ENCODE measurements at regions not wholly inside any gene's neighbourhood (a gene's known extent, or its start where the extent isn't known, plus 50 kb on each side); places are given as distances from the start of the nearest gene placed in this dataset.

DNA sequence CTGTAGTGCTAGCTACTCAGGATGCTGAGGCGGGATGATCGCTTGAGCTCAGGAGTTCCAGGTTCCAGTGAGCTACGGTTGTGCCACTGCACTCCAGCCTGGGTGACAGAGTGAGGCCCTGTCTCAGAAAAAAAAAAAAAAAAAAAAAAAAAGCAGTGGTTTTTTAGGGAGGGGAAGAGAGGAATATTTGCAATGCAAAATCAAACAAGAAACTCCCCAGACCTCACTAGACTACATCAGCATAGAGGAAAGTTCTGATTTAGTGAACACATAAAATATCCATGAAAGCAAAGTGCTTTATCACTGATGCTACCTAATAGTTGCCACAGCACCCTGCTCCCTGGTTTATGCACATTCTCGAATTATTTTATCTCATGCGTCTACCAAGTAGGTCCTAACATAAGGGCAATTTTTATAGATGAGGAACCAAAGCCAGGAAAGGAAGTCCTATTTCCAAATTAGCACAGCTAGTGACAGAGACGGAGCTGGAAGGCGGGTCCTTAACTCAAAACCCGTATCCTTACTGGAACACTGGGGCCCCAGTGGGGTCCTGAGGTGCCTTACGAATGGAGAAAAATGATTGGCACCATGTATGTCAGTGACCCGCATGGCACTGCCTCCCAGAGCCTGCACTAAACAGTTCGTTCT, 50.7 kb upstream of the GPR157 start:
- TF ChIP-seq CTCF (IDR thresholded peaks at IDR 0.05; ENCODE audit: low read depth, low read length): no peak
- DNase-seq (ENCODE audit: extremely low read depth, low read depth): no peak

DNA sequence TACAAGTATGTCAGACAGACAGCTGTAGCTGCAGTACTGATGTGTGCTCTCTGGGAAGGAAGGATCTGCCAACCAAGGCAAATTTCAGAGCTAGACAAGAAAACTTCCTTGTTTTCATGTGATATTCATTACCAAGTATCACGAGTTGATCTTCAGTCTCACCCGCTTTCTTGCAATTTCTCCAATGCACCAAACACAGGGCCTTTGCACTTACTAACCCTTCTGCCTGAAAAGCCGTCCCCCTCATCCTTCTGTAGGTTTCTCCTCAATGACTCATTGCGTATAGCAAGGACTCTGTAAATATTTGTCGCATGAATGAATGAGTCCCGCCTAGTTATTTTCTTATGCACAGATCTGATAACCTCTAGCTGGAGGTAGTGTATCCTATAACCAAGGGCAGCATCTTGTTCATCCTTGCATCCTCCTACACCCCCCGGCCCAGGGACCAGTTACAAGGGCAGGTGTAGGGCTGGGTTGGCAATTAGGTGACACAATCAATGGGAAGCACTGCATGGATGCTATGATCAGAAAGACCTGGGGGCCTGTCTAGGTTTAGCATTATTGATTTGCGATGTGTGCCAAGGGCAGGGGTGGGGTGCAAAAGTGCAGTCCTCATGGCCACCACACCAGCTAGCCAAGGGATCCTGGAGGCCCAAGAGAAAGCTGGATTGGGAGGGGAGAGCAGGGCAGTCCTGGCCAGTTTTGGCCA, 51.4 kb upstream of the GPR157 start:
- DNase-seq (ENCODE audit: extremely low read depth, low read depth): no peak
- no peak for TF ChIP-seq CTCF (IDR thresholded peaks at IDR 0.05; ENCODE audit: low read depth, low read length)

- DNase-seq (ENCODE audit: extremely low read depth, low read depth): no peak
- TF ChIP-seq CTCF (IDR thresholded peaks at IDR 0.05; ENCODE audit: low read depth, low read length): peak; percentile 98
Observed at GRCh38 chr1:9181176-9181906, 52.4 kb upstream of the GPR157 start.

DNA sequence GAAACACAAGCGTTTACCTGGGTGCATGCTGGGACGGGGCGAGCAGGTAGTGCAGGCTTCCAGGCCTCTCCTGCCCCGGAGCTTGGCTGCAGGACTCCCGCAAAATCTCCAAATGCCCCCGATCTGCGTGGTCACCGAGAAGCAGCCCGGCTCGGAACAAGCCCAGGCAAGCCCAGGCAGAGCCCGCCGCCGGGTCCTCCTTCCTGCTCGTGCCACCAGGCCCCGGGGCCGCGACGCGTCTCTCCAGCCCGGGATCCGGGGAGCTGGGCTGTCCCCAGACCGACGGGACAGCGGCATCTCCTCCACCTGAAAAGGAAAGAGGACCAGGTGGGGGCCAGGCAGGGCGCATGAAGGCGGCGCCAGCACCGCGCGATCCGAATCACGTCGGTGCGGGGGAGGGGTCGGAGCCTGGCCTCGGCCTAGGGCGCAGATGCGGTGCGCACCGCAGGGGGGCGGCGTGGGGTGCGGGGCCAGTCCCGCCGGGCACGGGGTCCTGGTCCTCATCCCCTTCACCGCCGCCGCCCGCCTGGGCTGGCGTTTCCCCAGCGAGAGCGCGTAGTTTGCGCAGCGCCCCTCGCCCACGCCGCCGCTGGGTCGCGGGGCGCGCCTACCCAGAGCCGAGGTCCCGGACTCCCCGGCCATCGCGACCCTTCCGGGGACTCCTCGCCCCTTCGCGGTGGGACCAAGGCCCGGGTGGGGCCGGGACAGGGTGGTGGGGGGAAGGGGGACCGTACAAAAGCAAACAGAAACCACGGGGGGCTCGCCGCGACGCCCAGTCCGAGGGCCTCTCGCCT, 52.4 kb upstream of the H6PD start:
- TF ChIP-seq CTCF (IDR thresholded peaks at IDR 0.05; ENCODE audit: low read depth, low read length): no peak
- DNase-seq (ENCODE audit: extremely low read depth, low read depth): no peak

- no peak for DNase-seq (ENCODE audit: extremely low read depth, low read depth)
Observed at GRCh38 chr1:9182784-9183257, 51.8 kb upstream of the H6PD start.

DNA sequence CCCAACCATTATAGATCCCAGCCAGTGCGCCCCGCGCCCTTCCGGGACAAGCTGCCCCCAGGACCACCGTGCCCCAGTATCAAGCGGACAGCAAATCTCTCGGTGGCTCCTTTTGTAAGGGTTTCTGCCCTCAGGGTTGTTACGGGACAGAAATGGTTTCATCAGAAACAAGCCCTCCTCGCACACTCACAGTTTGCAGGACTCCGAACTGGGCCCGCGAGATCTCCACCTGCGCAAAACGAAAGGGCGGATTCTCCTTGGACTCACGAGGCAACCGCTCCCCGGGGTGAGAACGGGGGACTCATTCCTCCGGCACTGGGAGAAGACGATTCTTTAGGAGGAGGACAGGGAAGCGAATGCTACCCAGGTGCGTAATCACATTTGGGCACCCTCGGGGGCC, 51.1 kb upstream of the H6PD start:
- TF ChIP-seq CTCF (IDR thresholded peaks at IDR 0.05; ENCODE audit: low read depth, low read length): no peak

More at GRCh38 chr1:9182784-9183257, 51.8 kb upstream of the H6PD start:
- no peak for TF ChIP-seq CTCF (IDR thresholded peaks at IDR 0.05; ENCODE audit: low read depth, low read length)

More for the DNA sequence above, 51.1 kb upstream of the H6PD start:
- no peak for DNase-seq (ENCODE audit: extremely low read depth, low read depth)

All from AG09319 (cell line).